CD4-positive, alpha-beta T cell (primary cell): ENCODE measurements at regions not wholly inside any gene's neighbourhood (a gene's known extent, or its start where the extent isn't known, plus 50 kb on each side); places are given as distances from the start of the nearest gene placed in this dataset.

Source experiments
- ATAC-seq: fragments of 200-7000 bp; cut with Tn5 transposase; one replicate; pipeline ENCODE4 v1.10.0; 2022; ENCODE audit warnings: mild to moderate bottlenecking; ENCODE audit not compliant: poor library complexity
- CTCF ChIA-PET: fragments of 350-600 bp; sonication (Branson Sonifier 250); formaldehyde crosslinking; loops from one replicate; lab custom pipeline; 2021; ENCODE audit warnings: antibody characterized with exemption, inconsistent platforms; lab: Charles Lee
- POLR2A ChIA-PET: fragments of 350-600 bp; sonication (Branson Sonifier 250); formaldehyde crosslinking; loops from one replicate; lab custom pipeline; 2021; ENCODE audit warnings: antibody characterized with exemption, inconsistent platforms; lab: Charles Lee
- DNase-seq, 14 experiments: peaks; one replicate each; pipeline ENCODE4 v3.0.0-alpha.2; 2013 to 2020; ENCODE audit warnings: mixed read lengths in 2 of 14
- H3K27ac ChIP-seq, 2 donors: one replicate each; pipeline versions ENCODE4 v1.5.1 to v1.7.0; 2013; ENCODE audit warnings: low read length in 2 of 2, low read depth in 1 of 2, mild to moderate bottlenecking in 1 of 2
- H3K27me3 ChIP-seq, 2 experiments: 1 replicate in 1 of 2; 2 replicates in 1 of 2; pipeline versions ENCODE4 v1.6.1 to v1.7.0; 2013; ENCODE audit warnings: low read length in 2 of 2, control low read depth in 1 of 2, mild to moderate bottlenecking in 1 of 2, moderate library complexity in 1 of 2; ENCODE audit not compliant: insufficient read depth in 2 of 2, control insufficient read depth in 1 of 2
- H3K36me3 ChIP-seq: one replicate; pipeline ENCODE4 v1.6.1; 2013; ENCODE audit warnings: low read length, control low read depth; ENCODE audit not compliant: insufficient read depth
- H3K4me1 ChIP-seq: one replicate; pipeline ENCODE4 v1.6.1; 2013; ENCODE audit warnings: low read length, control low read depth; ENCODE audit not compliant: insufficient read depth
- H3K4me3 ChIP-seq: one replicate; pipeline ENCODE4 v1.5.1; 2013; ENCODE audit warnings: mild to moderate bottlenecking, low read length, moderate library complexity
- H3K9me3 ChIP-seq, 2 experiments: 1 replicate in 1 of 2; 2 replicates in 1 of 2; pipeline versions ENCODE4 v1.6.1 to v1.7.0; 2013; ENCODE audit warnings: low read length in 2 of 2, mild to moderate bottlenecking in 2 of 2, control low read depth in 1 of 2, moderate library complexity in 1 of 2; ENCODE audit not compliant: control insufficient read depth in 1 of 2, insufficient read depth in 1 of 2
- H3K27ac Mint-ChIP-seq: one replicate; pipeline ENCODE4 v1.8.0; 2020; ENCODE audit warnings: mixed read lengths
- H3K27me3 Mint-ChIP-seq: one replicate; pipeline ENCODE4 v1.8.0; 2021; ENCODE audit warnings: mixed read lengths
- H3K36me3 Mint-ChIP-seq: one replicate; pipeline ENCODE4 v1.8.0; 2021; ENCODE audit warnings: low read depth, mixed read lengths
- H3K4me1 Mint-ChIP-seq: one replicate; pipeline ENCODE4 v1.8.0; 2021; ENCODE audit warnings: low read depth, mixed read lengths
- H3K4me3 Mint-ChIP-seq: one replicate; pipeline ENCODE4 v1.8.0; 2020; ENCODE audit warnings: mild to moderate bottlenecking, mixed read lengths
- H3K9me3 Mint-ChIP-seq: one replicate; pipeline ENCODE4 v1.8.0; 2020; ENCODE audit warnings: mixed read lengths
- intact Hi-C, 2 experiments: fragments of 100-400 bp; cut with DNase I in 1 of 2; cut with micrococcal nuclease in 1 of 2; formaldehyde crosslinking; loops; one replicate each; pipeline versions ENCODE4 v1.15.1 to v1.9.0; 2023 to 2025; cut with DNase I, micrococcal nuclease
- TF ChIP-seq, protein P1 (sequence below): fragments of 200-600 bp; IDR thresholded peaks from one replicate; pipeline ENCODE4 v1.8.0; 2022; ENCODE audit warnings: antibody characterized with exemption, mild to moderate bottlenecking

GRCh38 chr9:12163723-12164458 is 529.3 kb upstream of the TYRP1 start:
- Mint-ChIP-seq H3K4me1 (no peaks in the 10 kb centered on the region), H3K27ac (no peak overlapping the region), H3K27me3 (no peaks in the 10 kb centered on the region), H3K9me3 (peaks cover 8% of the 10 kb centered on the region), H3K4me3 (no peak overlapping the region), H3K36me3 (no peaks in the 10 kb centered on the region)
- DNase-seq (no peak), ATAC-seq (no peak)
- Histone ChIP-seq H3K9me3 (peaks cover 3 to 7% of the 10 kb centered on the region in 2 experiments), H3K27me3 (no peaks in the 10 kb centered on the region), H3K36me3 (no peaks in the 10 kb centered on the region), H3K4me1 (no peaks in the 10 kb centered on the region), H3K4me3 (no peak overlapping the region), H3K27ac (no peak overlapping the region)
- POLR2A ChIA-PET: no interaction called here
- TF ChIP-seq, protein P1, sequence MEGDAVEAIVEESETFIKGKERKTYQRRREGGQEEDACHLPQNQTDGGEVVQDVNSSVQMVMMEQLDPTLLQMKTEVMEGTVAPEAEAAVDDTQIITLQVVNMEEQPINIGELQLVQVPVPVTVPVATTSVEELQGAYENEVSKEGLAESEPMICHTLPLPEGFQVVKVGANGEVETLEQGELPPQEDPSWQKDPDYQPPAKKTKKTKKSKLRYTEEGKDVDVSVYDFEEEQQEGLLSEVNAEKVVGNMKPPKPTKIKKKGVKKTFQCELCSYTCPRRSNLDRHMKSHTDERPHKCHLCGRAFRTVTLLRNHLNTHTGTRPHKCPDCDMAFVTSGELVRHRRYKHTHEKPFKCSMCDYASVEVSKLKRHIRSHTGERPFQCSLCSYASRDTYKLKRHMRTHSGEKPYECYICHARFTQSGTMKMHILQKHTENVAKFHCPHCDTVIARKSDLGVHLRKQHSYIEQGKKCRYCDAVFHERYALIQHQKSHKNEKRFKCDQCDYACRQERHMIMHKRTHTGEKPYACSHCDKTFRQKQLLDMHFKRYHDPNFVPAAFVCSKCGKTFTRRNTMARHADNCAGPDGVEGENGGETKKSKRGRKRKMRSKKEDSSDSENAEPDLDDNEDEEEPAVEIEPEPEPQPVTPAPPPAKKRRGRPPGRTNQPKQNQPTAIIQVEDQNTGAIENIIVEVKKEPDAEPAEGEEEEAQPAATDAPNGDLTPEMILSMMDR: no peak
- intact Hi-C loops: no loop called here
- CTCF ChIA-PET: no interaction called here

GRCh38 chr9:12166518-12166917 is 526.7 kb upstream of the TYRP1 start:
- Mint-ChIP-seq H3K4me1 (no peaks in the 10 kb centered on the region), H3K36me3 (no peaks in the 10 kb centered on the region), H3K4me3 (no peak overlapping the region), H3K27ac (no peak overlapping the region), H3K9me3 (peaks cover 11% of the 10 kb centered on the region), H3K27me3 (no peaks in the 10 kb centered on the region)
- TF ChIP-seq, protein P1: no peak
- H3K4me1 ChIP-seq: no peaks in the 10 kb centered on the region
- no peak overlapping the region for H3K27ac ChIP-seq
- POLR2A ChIA-PET: no interaction called here
- no peaks in the 10 kb centered on the region for H3K27me3 ChIP-seq
- H3K4me3 ChIP-seq: no peak overlapping the region
- no peaks in the 10 kb centered on the region for H3K36me3 ChIP-seq
- H3K9me3 ChIP-seq: peaks cover 2 to 7% of the 10 kb centered on the region in 2 experiments
- intact Hi-C loops: no loop called here
- DNase-seq (no peak), ATAC-seq (no peak)
- CTCF ChIA-PET: no interaction called here

- Mint-ChIP-seq H3K4me3 (no peak overlapping the region), H3K27ac (no peak overlapping the region), H3K36me3 (no peaks in the 10 kb centered on the region), H3K27me3 (no peaks in the 10 kb centered on the region), H3K9me3 (peaks cover 13% of the 10 kb centered on the region), H3K4me1 (no peaks in the 10 kb centered on the region)
- ChIA-PET CTCF (no interaction called here), POLR2A (no interaction called here)
- no peak overlapping the region for H3K27ac ChIP-seq
- peaks cover 0 to 9% of the 10 kb centered on the region in 2 experiments for H3K9me3 ChIP-seq
- ATAC-seq (no peak), DNase-seq (no peak)
- H3K4me1 ChIP-seq: no peaks in the 10 kb centered on the region
- intact Hi-C loops: no loop called here
- no peak overlapping the region for H3K4me3 ChIP-seq
- H3K27me3 ChIP-seq: no peaks in the 10 kb centered on the region
- H3K36me3 ChIP-seq: no peaks in the 10 kb centered on the region
- TF ChIP-seq, protein P1: no peak
Observed at GRCh38 chr9:12170456-12170855, 522.7 kb upstream of the TYRP1 start.
